GM12878 (cell line): ENCODE measurements at regions not wholly inside any gene's neighbourhood (a gene's known extent, or its start where the extent isn't known, plus 50 kb on each side); places are given as distances from the start of the nearest gene placed in this dataset.

Source experiments
- ATAC-seq: fragments of 200-7000 bp; cut with Tn5 transposase; 3 replicates; pipeline ENCODE4 v1.9.1; 2020; ENCODE audit warnings: mild to moderate bottlenecking, moderate library complexity
- BruUV-seq: library from RNA; stranded (reverse); fragments of 400-500 nt; replicated peaks from 2 replicates; lab custom pipeline; 2021; lab: Mats Ljungman, UMichigan
- CTCF ChIA-PET: fragments of 300-600 bp; sonication (Branson Sonifier 250); formaldehyde crosslinking; extraction: SDS; loops from one replicate; lab custom pipeline; 2021; ENCODE audit warnings: inconsistent platforms; lab: Yijun Ruan, JAX
- POLR2A ChIA-PET: fragments of 350-600 bp; formaldehyde crosslinking; extraction: SDS; loops from one replicate; lab custom pipeline; 2021; ENCODE audit warnings: inconsistent platforms; lab: Charles Lee
- RAD21 ChIA-PET: fragments of 300-600 bp; sonication (Branson Sonifier 250); formaldehyde crosslinking; loops from one replicate; lab custom pipeline; 2023; ENCODE audit warnings: antibody characterized with exemption; ENCODE audit not compliant: unreplicated experiment; lab: Charles Lee
- SMC1A ChIA-PET: fragments of 300-600 bp; sonication (Branson Sonifier 250); formaldehyde crosslinking; loops from one replicate; lab custom pipeline; 2023; ENCODE audit not compliant: unreplicated experiment, uncharacterized antibody; lab: Charles Lee
- DNase-seq: peaks from one replicate; pipeline ENCODE4 v3.0.0-alpha.2; 2011; ENCODE audit warnings: low read depth, low spot score
- FAIRE-seq: peaks from 3 replicates; lab custom pipeline; 2011; peaks lifted over from hg19 to GRCh38; lab: Jason Lieb, UNC
- H2AFZ ChIP-seq: 2 replicates; pipeline ENCODE4 v1.6.0; 2011; ENCODE audit warnings: low read depth, low read length, control low read depth; ENCODE audit not compliant: control insufficient read depth
- H3K27ac ChIP-seq: 2 replicates; pipeline ENCODE4 v1.5.1; 2011; ENCODE audit warnings: control low read depth; ENCODE audit not compliant: control insufficient read depth, insufficient read depth
- H3K27me3 ChIP-seq, 2 experiments: replicated peaks in 1 of 2; 2 replicates each; pipeline versions ENCODE4 v1.6.0 to v1.6.1; 2011; ENCODE audit warnings: low read length in 1 of 2; ENCODE audit not compliant: control insufficient read depth in 2 of 2, insufficient read depth in 2 of 2
- H3K36me3 ChIP-seq, 2 experiments: 2 replicates each; pipeline ENCODE4 v1.5.1; 2011; ENCODE audit warnings: low read length in 1 of 2; ENCODE audit not compliant: control insufficient read depth in 2 of 2, insufficient read depth in 2 of 2
- H3K4me1 ChIP-seq: 2 replicates; pipeline ENCODE4 v1.6.1; 2011; ENCODE audit warnings: mild to moderate bottlenecking, low read length, moderate library complexity, mixed read lengths; ENCODE audit not compliant: control insufficient read depth, insufficient read depth
- H3K4me2 ChIP-seq: 2 replicates; pipeline ENCODE4 v1.6.0; 2011; ENCODE audit warnings: control low read depth; ENCODE audit not compliant: control insufficient read depth, insufficient read depth
- H3K4me3 ChIP-seq: fragments of 200-600 bp; sonication (generic); 2 replicates; pipeline ENCODE4 v1.5.1; 2016
- H3K79me2 ChIP-seq: 2 replicates; pipeline ENCODE4 v1.6.0; 2011; ENCODE audit warnings: low read length; ENCODE audit not compliant: control insufficient read depth, insufficient read depth
- H3K9ac ChIP-seq: 2 replicates; pipeline ENCODE4 v1.8.0; 2011; ENCODE audit warnings: low read length, control low read depth, mixed read lengths; ENCODE audit not compliant: control insufficient read depth, insufficient read depth
- H3K9me3 ChIP-seq: replicated peaks from 3 replicates; pipeline ENCODE4 v1.5.1; 2011; ENCODE audit warnings: mild to moderate bottlenecking, low read length; ENCODE audit not compliant: control insufficient read depth, insufficient read depth
- H4K20me1 ChIP-seq: 2 replicates; pipeline ENCODE4 v1.6.0; 2011; ENCODE audit not compliant: control insufficient read depth, insufficient read depth
- CBFB ChIP-seq: IDR thresholded peaks from 2 replicates; pipeline ENCODE4 v1.6.1; 2016; ENCODE audit warnings: antibody characterized with exemption, low read depth
- EZH2 ChIP-seq: IDR thresholded peaks from 2 replicates; pipeline ENCODE4 v1.6.1; 2012; ENCODE audit warnings: low read depth, mild to moderate bottlenecking, control low read depth, inconsistent platforms, low read length, borderline replicate concordance; ENCODE audit not compliant: control insufficient read depth
- FOS ChIP-seq: IDR thresholded peaks from 3 replicates; pipeline ENCODE4 v1.6.1; 2011; ENCODE audit warnings: borderline replicate concordance; ENCODE audit not compliant: insufficient read length; ENCODE audit errors: extremely low read depth
- HDGF ChIP-seq: fragments of 450-650 bp; IDR thresholded peaks from 2 replicates; pipeline ENCODE4 v1.6.1; 2016; ENCODE audit warnings: antibody characterized with exemption
- JUND ChIP-seq: IDR thresholded peaks from 2 replicates; pipeline ENCODE4 v1.6.1; 2012; ENCODE audit warnings: low read depth, mild to moderate bottlenecking, low read length, improper control_type of control experiment, moderate library complexity
- KLF5 ChIP-seq: fragments of 450-650 bp; IDR thresholded peaks from 2 replicates; pipeline ENCODE4 v1.6.1; 2014; ENCODE audit warnings: mild to moderate bottlenecking; ENCODE audit not compliant: partially characterized antibody
- MTA2 ChIP-seq: fragments of 450-650 bp; IDR thresholded peaks from 2 replicates; pipeline ENCODE4 v1.6.1; 2016; ENCODE audit warnings: low read depth, mild to moderate bottlenecking, moderate library complexity
- MXI1 ChIP-seq: fragments of 150-350 bp; IDR thresholded peaks from 2 replicates; pipeline ENCODE4 v1.6.1; 2011; ENCODE audit warnings: low read depth, mild to moderate bottlenecking, inconsistent platforms, low read length, improper control_type of control experiment
- NFYA ChIP-seq: IDR thresholded peaks from 2 replicates; pipeline ENCODE4 v1.6.1; 2011; ENCODE audit warnings: low read depth, mild to moderate bottlenecking, low read length, improper control_type of control experiment, borderline replicate concordance
- NR2C1 ChIP-seq: fragments of 450-650 bp; IDR thresholded peaks from 2 replicates; pipeline ENCODE4 v1.6.1; 2017; ENCODE audit warnings: antibody characterized with exemption, mild to moderate bottlenecking, moderate library complexity
- RBBP5 ChIP-seq: fragments of 200-600 bp; sonication (generic); conservative IDR thresholded peaks from 2 replicates; pipeline ENCODE4 v1.6.1; 2016
- RELA ChIP-seq: fragments of 450-650 bp; IDR thresholded peaks from 2 replicates; pipeline ENCODE4 v1.8.0; 2014; ENCODE audit warnings: borderline replicate concordance; ENCODE audit not compliant: partially characterized antibody
- SPI1 ChIP-seq: IDR thresholded peaks from 2 replicates; pipeline ENCODE4 v1.6.1; 2011; ENCODE audit warnings: low read depth, mild to moderate bottlenecking, low read length, moderate library complexity, borderline replicate concordance; ENCODE audit not compliant: insufficient read depth
- SREBF1 ChIP-seq: IDR thresholded peaks from 2 replicates; pipeline ENCODE4 v1.6.1; 2012; ENCODE audit warnings: mild to moderate bottlenecking, low read length
- ZNF217 ChIP-seq: fragments of 450-650 bp; IDR thresholded peaks from 2 replicates; pipeline ENCODE4 v1.6.1; 2017; ENCODE audit warnings: antibody characterized with exemption, mild to moderate bottlenecking
- ZNF24 ChIP-seq: fragments of 450-650 bp; IDR thresholded peaks from 2 replicates; pipeline ENCODE4 v1.6.1; 2017; ENCODE audit warnings: antibody characterized with exemption, mild to moderate bottlenecking
- in situ Hi-C: fragments of 300-500 bp; cut with MboI; formaldehyde crosslinking; loops from 9 replicates; pipeline ENCODE4 v1.14.3; 2018; ENCODE audit warnings: mixed read lengths
- intact Hi-C: fragments of 100-400 bp; cut with micrococcal nuclease; formaldehyde crosslinking; loops from one replicate; pipeline ENCODE4 v1.14.2; 2022; ENCODE audit not compliant: unreplicated experiment
- TF ChIP-seq, protein P1 (sequence below): IDR thresholded peaks from 2 replicates; pipeline ENCODE4 v1.6.1; 2011; ENCODE audit warnings: borderline replicate concordance, low read depth, mild to moderate bottlenecking, moderate library complexity, mixed read lengths, low read length; ENCODE audit not compliant: insufficient read depth; ENCODE audit errors: extremely low read length
- TF ChIP-seq, protein P2 (sequence below): fragments of 450-650 bp; conservative IDR thresholded peaks from 2 replicates; pipeline ENCODE4 v1.6.1; 2017; ENCODE audit warnings: mild to moderate bottlenecking, moderate library complexity

- in situ Hi-C loops = no loop called here
- Histone ChIP-seq H3K36me3 (no peaks in the 10 kb centered on the region), H3K4me1 (no peaks in the 10 kb centered on the region), H4K20me1 (no peaks in the 10 kb centered on the region)
- POLR2A ChIA-PET = no interaction called here
- RAD21 ChIA-PET = no interaction called here
- CTCF ChIA-PET = no interaction called here
- SMC1A ChIA-PET = no interaction called here
- no peak for FAIRE-seq
- no peak for DNase-seq
- TF ChIP-seq ZNF217 (no peak), MTA2 (no peak), JUND (no peak), RELA (no peak), SPI1 (no peak), MXI1 (no peak), ZNF24 (no peak), EZH2 (no peak), KLF5 (no peak), RBBP5 (no peak), CBFB (no peak), FOS (no peak), SREBF1 (no peak), NFYA (no peak), HDGF (no peak), NR2C1 (no peak)
- TF ChIP-seq, protein P1, sequence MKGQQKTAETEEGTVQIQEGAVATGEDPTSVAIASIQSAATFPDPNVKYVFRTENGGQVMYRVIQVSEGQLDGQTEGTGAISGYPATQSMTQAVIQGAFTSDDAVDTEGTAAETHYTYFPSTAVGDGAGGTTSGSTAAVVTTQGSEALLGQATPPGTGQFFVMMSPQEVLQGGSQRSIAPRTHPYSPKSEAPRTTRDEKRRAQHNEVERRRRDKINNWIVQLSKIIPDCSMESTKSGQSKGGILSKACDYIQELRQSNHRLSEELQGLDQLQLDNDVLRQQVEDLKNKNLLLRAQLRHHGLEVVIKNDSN = no peak
- TF ChIP-seq, protein P2, sequence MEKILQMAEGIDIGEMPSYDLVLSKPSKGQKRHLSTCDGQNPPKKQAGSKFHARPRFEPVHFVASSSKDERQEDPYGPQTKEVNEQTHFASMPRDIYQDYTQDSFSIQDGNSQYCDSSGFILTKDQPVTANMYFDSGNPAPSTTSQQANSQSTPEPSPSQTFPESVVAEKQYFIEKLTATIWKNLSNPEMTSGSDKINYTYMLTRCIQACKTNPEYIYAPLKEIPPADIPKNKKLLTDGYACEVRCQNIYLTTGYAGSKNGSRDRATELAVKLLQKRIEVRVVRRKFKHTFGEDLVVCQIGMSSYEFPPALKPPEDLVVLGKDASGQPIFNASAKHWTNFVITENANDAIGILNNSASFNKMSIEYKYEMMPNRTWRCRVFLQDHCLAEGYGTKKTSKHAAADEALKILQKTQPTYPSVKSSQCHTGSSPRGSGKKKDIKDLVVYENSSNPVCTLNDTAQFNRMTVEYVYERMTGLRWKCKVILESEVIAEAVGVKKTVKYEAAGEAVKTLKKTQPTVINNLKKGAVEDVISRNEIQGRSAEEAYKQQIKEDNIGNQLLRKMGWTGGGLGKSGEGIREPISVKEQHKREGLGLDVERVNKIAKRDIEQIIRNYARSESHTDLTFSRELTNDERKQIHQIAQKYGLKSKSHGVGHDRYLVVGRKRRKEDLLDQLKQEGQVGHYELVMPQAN = no peak
- TF ChIP-seq, all 136 proteins: peak for 0
- BruUV-seq = no TSS peak
- ATAC-seq = no peak
- Histone ChIP-seq H3K9ac (no peak overlapping the region), H2AFZ (no peak overlapping the region), H3K9me3 (no peaks in the 10 kb centered on the region), H3K79me2 (no peaks in the 10 kb centered on the region), H3K27ac (no peak overlapping the region), H3K4me3 (no peak overlapping the region), H3K27me3 (no peaks in the 10 kb centered on the region), H3K4me2 (no peak overlapping the region)
- intact Hi-C loops = no loop called here
Measured at GRCh38 chr6:94260765-94261164, 841.4 kb upstream of the EPHA7 start.
